IPS-20b (cell line): ENCODE measurements at regions not wholly inside any gene's neighbourhood (a gene's known extent, or its start where the extent isn't known, plus 50 kb on each side); places are given as distances from the start of the nearest gene placed in this dataset.

Source experiments
- H3K27ac ChIP-seq: one replicate; pipeline ENCODE4 v1.5.1; 2013; ENCODE audit warnings: low read length
- H3K27me3 ChIP-seq: 2 replicates; pipeline ENCODE4 v1.6.1; 2013; ENCODE audit warnings: mild to moderate bottlenecking, low read length, inconsistent platforms; ENCODE audit not compliant: insufficient read depth
- H3K36me3 ChIP-seq: 2 replicates; pipeline ENCODE4 v1.6.1; 2013; ENCODE audit warnings: low read depth, mild to moderate bottlenecking, inconsistent platforms, low read length, moderate library complexity; ENCODE audit not compliant: insufficient read depth
- H3K4me1 ChIP-seq: 2 replicates; pipeline ENCODE4 v1.6.1; 2013; ENCODE audit warnings: mild to moderate bottlenecking, control low read depth, inconsistent platforms, low read length, moderate library complexity; ENCODE audit not compliant: insufficient read depth
- H3K4me3 ChIP-seq: 2 replicates; pipeline ENCODE4 v1.5.1; 2013; ENCODE audit warnings: mild to moderate bottlenecking, low read length, inconsistent platforms
- H3K9ac ChIP-seq: 2 replicates; pipeline ENCODE4 v1.6.1; 2013; ENCODE audit warnings: low read depth, mild to moderate bottlenecking, inconsistent platforms, low read length, moderate library complexity
- H3K9me3 ChIP-seq: 2 replicates; pipeline ENCODE4 v1.6.1; 2013; ENCODE audit warnings: mild to moderate bottlenecking, low read depth, low read length, inconsistent platforms; ENCODE audit not compliant: insufficient read depth

DNA sequence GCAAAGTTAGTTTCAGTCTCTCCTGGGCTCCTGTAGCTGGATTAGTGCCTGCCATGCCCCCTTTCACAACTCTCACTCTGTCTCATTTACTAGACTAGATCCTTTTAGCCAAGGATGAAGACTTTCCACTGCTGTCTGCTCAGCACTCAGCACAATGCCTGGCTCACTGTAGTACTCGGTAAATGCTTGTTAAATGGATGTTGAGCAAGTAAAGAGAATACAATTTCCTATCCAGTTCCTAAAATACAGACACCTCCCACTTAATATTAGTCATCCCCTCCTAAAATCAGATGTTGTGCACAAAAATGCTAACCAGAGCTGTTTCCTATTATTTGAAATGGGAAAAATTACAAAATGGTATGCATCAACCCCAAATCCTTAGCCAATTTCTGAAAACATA is 195.8 kb downstream of the SREK1 start:
- no peaks in the 10 kb centered on the region for H3K27me3 ChIP-seq

GRCh38 chr5:66340786-66341185 is 196.7 kb downstream of the SREK1 start:
- Histone ChIP-seq H3K27me3 (no peaks in the 10 kb centered on the region), H3K9me3 (no peaks in the 10 kb centered on the region), H3K4me1 (peaks cover 5% of the 10 kb centered on the region; the same call in 1 of the 2 replicates), H3K4me3 (no peak overlapping the region), H3K9ac (no peak overlapping the region), H3K27ac (no peak overlapping the region), H3K36me3 (no peaks in the 10 kb centered on the region)

More for the DNA sequence above, 195.8 kb downstream of the SREK1 start:
- peaks cover 5% of the 10 kb centered on the region; the same call in 1 of the 2 replicates for H3K4me1 ChIP-seq
- H3K27ac ChIP-seq, result no peak overlapping the region
- no peaks in the 10 kb centered on the region for H3K9me3 ChIP-seq
- no peak overlapping the region for H3K9ac ChIP-seq
- H3K36me3 ChIP-seq, result no peaks in the 10 kb centered on the region
- H3K4me3 ChIP-seq, result no peak overlapping the region

DNA sequence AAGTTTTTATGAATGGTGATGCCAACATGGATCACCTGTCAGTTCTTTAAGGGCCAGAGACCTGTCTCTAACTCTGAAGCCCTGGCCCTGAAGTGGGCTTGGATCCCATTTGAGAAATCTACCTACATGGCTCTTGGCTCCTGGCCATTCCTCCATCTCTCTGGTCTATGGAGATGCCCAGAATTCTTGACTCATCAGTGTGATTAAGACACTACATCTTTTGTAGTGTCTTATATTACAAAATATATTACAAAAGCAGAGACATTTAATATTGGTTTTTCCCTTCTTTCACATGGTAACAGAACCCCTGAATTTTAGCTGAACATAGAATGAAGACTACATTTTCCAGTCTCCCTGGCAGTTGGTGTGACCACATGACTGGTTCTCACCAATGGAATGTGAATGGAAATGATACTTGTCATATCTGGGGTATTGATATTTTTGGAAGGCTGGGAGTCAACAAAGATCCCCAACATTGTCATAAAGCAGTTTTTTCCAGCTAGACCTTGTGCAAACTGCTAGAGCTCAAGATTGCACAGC is 198.3 kb downstream of the SREK1 start:
- H3K9me3 ChIP-seq, result no peaks in the 10 kb centered on the region
- H3K27ac ChIP-seq, result no peak overlapping the region
- H3K36me3 ChIP-seq, result no peaks in the 10 kb centered on the region
- no peak overlapping the region for H3K4me3 ChIP-seq
- H3K4me1 ChIP-seq, result peaks cover 3% of the 10 kb centered on the region; the same call in 1 of the 2 replicates
- no peak overlapping the region for H3K9ac ChIP-seq
- no peaks in the 10 kb centered on the region for H3K27me3 ChIP-seq

DNA sequence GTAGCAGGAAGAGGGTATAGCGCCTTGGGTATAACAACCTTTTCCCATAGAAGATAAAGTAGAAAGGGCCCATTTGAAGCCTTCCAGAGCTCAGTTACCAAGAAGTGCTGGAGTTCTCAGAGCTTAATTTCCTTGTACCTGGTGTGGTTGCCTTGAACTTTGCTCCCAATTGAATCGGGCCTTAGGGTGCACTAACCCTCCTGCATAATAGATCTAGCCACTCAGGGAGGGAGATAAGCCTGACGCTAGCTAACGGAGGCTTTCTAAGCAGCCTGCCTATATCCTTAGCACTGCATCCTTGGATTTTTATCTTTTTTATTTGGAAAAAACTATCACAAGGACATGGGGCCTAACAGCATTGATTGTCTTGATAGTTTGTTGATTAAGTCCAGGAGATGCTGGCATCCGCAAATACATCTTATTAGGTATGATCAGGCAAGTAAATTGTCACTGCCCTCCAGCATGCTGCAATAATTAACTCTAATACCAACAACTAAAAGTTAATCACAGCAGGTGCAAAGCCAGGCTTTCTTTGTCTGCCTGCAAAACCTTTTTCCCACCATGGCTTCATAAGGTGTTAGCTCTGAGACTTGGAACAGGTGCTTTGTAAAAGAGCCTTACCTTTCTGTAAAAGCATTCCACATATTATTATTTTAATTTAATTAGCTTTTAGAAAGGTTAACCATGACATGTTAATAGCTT is 199.4 kb downstream of the SREK1 start:
- no peak overlapping the region for H3K27ac ChIP-seq
- H3K4me1 ChIP-seq, result no peaks in the 10 kb centered on the region
- H3K4me3 ChIP-seq, result no peak overlapping the region
- H3K36me3 ChIP-seq, result no peaks in the 10 kb centered on the region
- no peaks in the 10 kb centered on the region for H3K27me3 ChIP-seq
- H3K9me3 ChIP-seq, result no peaks in the 10 kb centered on the region
- no peak overlapping the region for H3K9ac ChIP-seq

GRCh38 chr5:66344544-66344943 is 200.4 kb downstream of the SREK1 start:
- Histone ChIP-seq H3K4me1 (no peaks in the 10 kb centered on the region), H3K9me3 (no peaks in the 10 kb centered on the region), H3K9ac (no peak overlapping the region), H3K27ac (no peak overlapping the region), H3K36me3 (no peaks in the 10 kb centered on the region), H3K27me3 (no peaks in the 10 kb centered on the region), H3K4me3 (no peak overlapping the region)

DNA sequence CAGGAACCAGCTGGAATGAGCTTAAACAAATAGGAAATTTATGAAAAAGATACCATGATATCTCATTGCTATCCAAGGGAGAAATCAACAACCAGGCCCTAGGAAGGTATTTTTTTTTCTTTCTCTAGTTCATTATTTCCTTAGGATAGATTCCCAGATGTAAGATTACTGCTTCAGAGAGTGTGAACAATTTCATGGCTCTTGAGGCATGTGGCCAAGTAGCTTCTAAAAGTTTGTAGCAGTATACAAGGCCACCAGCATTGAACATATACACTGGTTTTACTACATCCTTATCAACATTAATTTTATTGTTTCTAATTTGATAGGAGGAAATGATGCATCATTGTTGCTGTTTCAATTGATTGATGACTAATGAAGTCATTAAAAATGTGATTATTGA is 201.2 kb downstream of the SREK1 start:
- no peak overlapping the region for H3K4me3 ChIP-seq
- no peaks in the 10 kb centered on the region for H3K36me3 ChIP-seq
- H3K27ac ChIP-seq, result no peak overlapping the region
- no peaks in the 10 kb centered on the region for H3K27me3 ChIP-seq
- H3K9me3 ChIP-seq, result no peaks in the 10 kb centered on the region
- H3K4me1 ChIP-seq, result no peaks in the 10 kb centered on the region
- H3K9ac ChIP-seq, result no peak overlapping the region

GRCh38 chr5:66346869-66347268 is 202.8 kb downstream of the SREK1 start:
- Histone ChIP-seq H3K4me3 (no peak overlapping the region), H3K9ac (no peak overlapping the region), H3K9me3 (no peaks in the 10 kb centered on the region), H3K27ac (no peak overlapping the region), H3K36me3 (no peaks in the 10 kb centered on the region), H3K27me3 (no peaks in the 10 kb centered on the region), H3K4me1 (no peaks in the 10 kb centered on the region)

DNA sequence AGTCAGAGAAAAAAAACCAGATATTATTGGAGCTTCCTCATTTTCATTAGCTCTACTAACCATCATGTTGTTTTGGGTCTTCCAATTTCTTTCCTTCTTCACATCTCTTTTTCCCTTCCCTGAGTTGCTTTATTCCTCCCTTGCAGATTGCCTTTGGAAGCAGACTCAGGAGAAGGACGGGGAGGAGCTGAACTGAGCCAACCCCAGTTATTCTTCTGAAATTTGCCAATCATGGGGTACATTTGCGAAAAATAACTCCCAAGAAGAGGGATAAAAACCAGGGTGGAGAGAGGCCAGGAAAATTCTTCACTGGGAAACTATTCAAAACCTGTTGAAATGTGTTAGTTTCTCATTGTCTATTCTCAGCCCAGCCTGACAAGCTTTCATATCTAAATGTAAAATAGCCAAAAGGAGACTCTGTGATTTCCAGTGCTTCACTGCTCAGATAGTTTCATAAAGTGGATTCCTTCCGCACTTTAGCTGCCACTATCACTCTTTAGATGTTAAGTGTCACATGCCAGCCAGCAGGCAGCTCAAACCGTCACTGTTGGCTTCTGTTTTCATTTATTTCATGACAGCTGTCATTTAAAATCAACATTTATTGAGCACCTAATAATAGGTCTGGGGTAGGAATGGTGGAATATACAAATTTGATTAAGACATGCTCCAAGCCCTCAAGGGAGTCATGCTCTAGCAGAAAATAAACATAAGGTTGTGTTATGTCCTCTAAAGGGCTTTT is 204.5 kb downstream of the SREK1 start:
- Histone ChIP-seq H3K36me3 (no peaks in the 10 kb centered on the region), H3K9ac (no peak overlapping the region), H3K27me3 (no peaks in the 10 kb centered on the region), H3K9me3 (no peaks in the 10 kb centered on the region), H3K4me1 (no peaks in the 10 kb centered on the region), H3K4me3 (no peak overlapping the region), H3K27ac (no peak overlapping the region)

GRCh38 chr5:66351813-66352212 is 207.7 kb downstream of the SREK1 start:
- Histone ChIP-seq H3K4me3 (no peak overlapping the region), H3K27ac (no peak overlapping the region), H3K9me3 (no peaks in the 10 kb centered on the region), H3K9ac (no peak overlapping the region), H3K4me1 (no peaks in the 10 kb centered on the region), H3K36me3 (no peaks in the 10 kb centered on the region), H3K27me3 (no peaks in the 10 kb centered on the region)

- Histone ChIP-seq H3K27ac (no peak overlapping the region), H3K9ac (no peak overlapping the region), H3K4me1 (no peaks in the 10 kb centered on the region), H3K9me3 (no peaks in the 10 kb centered on the region), H3K36me3 (no peaks in the 10 kb centered on the region), H3K27me3 (no peaks in the 10 kb centered on the region), H3K4me3 (no peak overlapping the region)
Observed at GRCh38 chr5:66353186-66353585, 209.1 kb downstream of the SREK1 start.

DNA sequence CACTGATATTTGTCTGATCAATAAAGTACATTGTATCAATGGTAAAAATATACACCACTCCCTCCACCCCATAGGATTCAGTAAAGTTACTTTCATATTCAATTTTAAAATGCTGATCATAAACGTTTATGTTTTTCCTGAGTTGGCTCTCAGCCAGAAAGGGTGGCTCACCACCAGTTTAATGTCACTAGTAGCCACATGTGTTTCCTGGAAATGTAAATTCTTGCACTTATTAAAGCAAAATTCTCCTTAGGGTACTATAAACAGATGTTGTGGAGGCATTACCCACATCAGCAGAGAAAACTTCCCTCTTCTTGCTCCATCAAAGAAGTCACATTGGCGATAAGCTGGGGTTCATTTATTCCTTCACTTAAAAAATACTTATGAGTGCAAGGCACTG is 210.3 kb downstream of the SREK1 start:
- no peak overlapping the region for H3K4me3 ChIP-seq
- no peaks in the 10 kb centered on the region for H3K27me3 ChIP-seq
- no peaks in the 10 kb centered on the region for H3K4me1 ChIP-seq
- H3K36me3 ChIP-seq, result no peaks in the 10 kb centered on the region
- no peaks in the 10 kb centered on the region for H3K9me3 ChIP-seq
- no peak overlapping the region for H3K27ac ChIP-seq
- H3K9ac ChIP-seq, result no peak overlapping the region

DNA sequence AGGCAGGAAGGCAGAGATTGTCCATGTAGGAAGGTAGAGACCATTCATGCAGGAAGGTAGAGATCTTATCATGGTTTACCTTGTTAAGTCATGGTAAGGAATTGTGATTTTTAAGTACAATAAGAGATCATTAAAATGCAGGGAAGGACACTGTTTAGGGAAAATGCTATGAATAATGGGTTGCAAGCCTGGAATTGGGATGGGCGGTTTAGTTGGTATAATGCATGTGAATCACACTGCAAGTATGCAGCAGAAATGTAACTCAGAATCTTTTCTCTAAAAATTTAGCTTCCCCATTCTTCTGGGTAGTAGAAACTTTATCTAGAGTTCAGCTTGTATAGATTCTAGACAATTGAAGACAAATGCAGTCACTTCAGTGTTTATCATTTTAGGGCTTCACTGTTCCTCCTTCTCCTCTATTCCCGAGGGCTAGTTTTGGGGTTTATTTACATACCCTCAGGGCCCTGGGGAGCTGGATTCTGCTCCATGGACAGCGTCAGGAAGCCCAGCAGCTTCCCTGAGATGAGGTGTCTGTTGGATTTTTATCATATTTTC is 212.0 kb downstream of the SREK1 start:
- Histone ChIP-seq H3K9ac (no peak overlapping the region), H3K27me3 (no peaks in the 10 kb centered on the region), H3K36me3 (no peaks in the 10 kb centered on the region), H3K4me3 (no peak overlapping the region), H3K9me3 (no peaks in the 10 kb centered on the region), H3K27ac (no peak overlapping the region), H3K4me1 (no peaks in the 10 kb centered on the region)
